HepG2 (cell line): ENCODE measurements at regions not wholly inside any gene's neighbourhood (a gene's known extent, or its start where the extent isn't known, plus 50 kb on each side); places are given as distances from the start of the nearest gene placed in this dataset.

Source experiments
- ARID5B ChIP-seq: IDR thresholded peaks from 2 replicates; pipeline ENCODE4 v1.4.0; 2020; ENCODE audit warnings: mild to moderate bottlenecking, missing genetic modification reagents
- ATF3 ChIP-seq: sonication (generic); formaldehyde crosslinking; IDR thresholded peaks from 2 replicates; pipeline ENCODE4 v1.4.0; 2020; ENCODE audit warnings: missing genetic modification reagents
- BCL6 ChIP-seq: IDR thresholded peaks from 2 replicates; pipeline ENCODE4 v1.6.1; 2016; ENCODE audit warnings: missing genetic modification reagents, missing compliant biosample characterization
- CBX2 ChIP-seq, 2 experiments: fragments of 200-600 bp in 1 of 2; sonication (generic); formaldehyde crosslinking in 1 of 2; IDR thresholded peaks; 2 replicates each; pipeline versions ENCODE4 v1.7.0 to v1.8.1; 2018 to 2022; ENCODE audit warnings: low read depth in 2 of 2, low read length in 1 of 2, mild to moderate bottlenecking in 1 of 2, missing genetic modification reagents in 1 of 2
- MYC ChIP-seq: sonication (generic); formaldehyde crosslinking; IDR thresholded peaks from 2 replicates; pipeline ENCODE4 v1.9.0; 2021; ENCODE audit warnings: missing genetic modification reagents, borderline replicate concordance
- RBAK ChIP-seq: sonication (generic); formaldehyde crosslinking; IDR thresholded peaks from 2 replicates; pipeline ENCODE4 v1.5.1; 2020; ENCODE audit warnings: mild to moderate bottlenecking, missing genetic modification reagents
- STAT6 ChIP-seq: sonication (generic); formaldehyde crosslinking; IDR thresholded peaks from 2 replicates; pipeline ENCODE4 v1.4.0; 2020; ENCODE audit warnings: missing genetic modification reagents, mild to moderate bottlenecking, borderline replicate concordance
- ZC3H4 ChIP-seq: sonication (generic); formaldehyde crosslinking; IDR thresholded peaks from 2 replicates; pipeline ENCODE4 v1.4.0; 2020; ENCODE audit warnings: missing genetic modification reagents, borderline replicate concordance
- ZFX ChIP-seq: sonication (generic); formaldehyde crosslinking; IDR thresholded peaks from 2 replicates; pipeline ENCODE4 v1.4.0; 2020; ENCODE audit warnings: mild to moderate bottlenecking, low read depth, missing genetic modification reagents, moderate library complexity
- ZNF337 ChIP-seq: sonication (generic); formaldehyde crosslinking; IDR thresholded peaks from 2 replicates; pipeline ENCODE4 v1.5.1; 2020; ENCODE audit warnings: missing genetic modification reagents, low read depth, mild to moderate bottlenecking, borderline replicate concordance
- ZNF44 ChIP-seq: sonication (generic); formaldehyde crosslinking; IDR thresholded peaks from 2 replicates; pipeline ENCODE4 v1.5.1; 2020; ENCODE audit warnings: mild to moderate bottlenecking, missing genetic modification reagents
- ZNF510 ChIP-seq: sonication (generic); formaldehyde crosslinking; IDR thresholded peaks from 2 replicates; pipeline ENCODE4 v1.4.0; 2020; ENCODE audit warnings: low read depth, mild to moderate bottlenecking, missing genetic modification reagents
- ZNF546 ChIP-seq: sonication (generic); formaldehyde crosslinking; conservative IDR thresholded peaks from 2 replicates; pipeline ENCODE4 v1.8.1; 2023; ENCODE audit warnings: mild to moderate bottlenecking, missing genetic modification reagents
- TF ChIP-seq, protein P1 (sequence below), 2 experiments: sonication (generic) in 1 of 2; formaldehyde crosslinking in 1 of 2; IDR thresholded peaks; 2 replicates each; pipeline versions ENCODE4 v1.5.1 to v1.6.1; 2011 to 2020; ENCODE audit warnings: borderline replicate concordance in 1 of 2, low read depth in 1 of 2, low read length in 1 of 2, mild to moderate bottlenecking in 1 of 2, missing genetic modification reagents in 1 of 2, moderate library complexity in 1 of 2
- TF ChIP-seq, protein P2 (sequence below): sonication (generic); formaldehyde crosslinking; IDR thresholded peaks from 2 replicates; pipeline ENCODE4 v1.4.0; 2020; ENCODE audit warnings: missing genetic modification reagents

DNA sequence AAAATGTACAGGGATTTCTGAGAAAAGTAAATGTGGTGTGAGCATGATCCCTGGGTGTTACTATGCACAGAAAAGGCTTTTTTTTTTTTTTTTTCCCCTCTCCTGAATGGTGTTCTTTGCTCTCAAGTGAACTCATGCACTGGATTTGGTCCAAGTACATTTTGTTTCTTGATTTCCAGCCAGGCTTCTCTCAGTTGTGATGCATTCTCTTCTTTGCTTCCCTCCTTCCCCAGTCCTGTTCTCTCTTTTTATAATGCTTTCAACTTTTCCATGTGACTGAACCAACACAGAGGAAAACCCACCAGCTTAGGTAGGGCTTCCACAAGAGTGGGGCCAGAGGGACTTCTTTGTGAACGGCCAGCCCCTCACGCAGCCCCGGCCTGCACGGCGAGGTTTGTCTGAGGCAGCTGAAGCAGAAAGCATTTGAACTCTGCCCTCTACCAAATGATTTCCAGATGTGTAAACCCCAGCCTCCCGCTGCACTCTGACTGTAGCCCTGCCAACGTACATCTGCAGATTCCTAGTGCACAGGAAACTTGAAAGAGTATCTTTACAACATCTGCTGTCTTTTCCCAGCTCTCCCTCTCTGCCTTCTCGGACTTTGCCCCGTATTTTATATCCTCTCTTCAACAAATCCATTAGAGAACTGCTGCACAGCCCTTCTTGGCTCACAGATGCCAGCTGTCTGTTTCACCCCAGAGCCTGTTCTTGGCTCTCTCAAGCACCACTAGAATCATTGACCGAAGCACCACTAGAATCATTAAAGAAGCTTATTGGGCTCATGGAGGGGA lies 71.8 kb upstream of the CD180 start (continued):
- TF ChIP-seq ZNF546: no peak
- TF ChIP-seq ZFX (CRISPR knock-in tag): peak; percentile 12; the same call in 1 of the 2 replicates
- peak; percentile 56; the same call in 1 of the 2 replicates for TF ChIP-seq ARID5B (CRISPR knock-in tag)
- TF ChIP-seq, protein P1, sequence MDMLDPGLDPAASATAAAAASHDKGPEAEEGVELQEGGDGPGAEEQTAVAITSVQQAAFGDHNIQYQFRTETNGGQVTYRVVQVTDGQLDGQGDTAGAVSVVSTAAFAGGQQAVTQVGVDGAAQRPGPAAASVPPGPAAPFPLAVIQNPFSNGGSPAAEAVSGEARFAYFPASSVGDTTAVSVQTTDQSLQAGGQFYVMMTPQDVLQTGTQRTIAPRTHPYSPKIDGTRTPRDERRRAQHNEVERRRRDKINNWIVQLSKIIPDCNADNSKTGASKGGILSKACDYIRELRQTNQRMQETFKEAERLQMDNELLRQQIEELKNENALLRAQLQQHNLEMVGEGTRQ (IDR thresholded peaks at IDR 0.05; ENCODE audit: low read depth, low read length): no peak
- TF ChIP-seq, protein P1 (CRISPR knock-in tag; IDR thresholded peaks at IDR 0.05; ENCODE audit: borderline replicate concordance): no peak
- TF ChIP-seq ZNF44 (CRISPR knock-in tag): 0 out of 2 replicates have a peak, but pooled peaks have one; percentile 35
- TF ChIP-seq, protein P2, sequence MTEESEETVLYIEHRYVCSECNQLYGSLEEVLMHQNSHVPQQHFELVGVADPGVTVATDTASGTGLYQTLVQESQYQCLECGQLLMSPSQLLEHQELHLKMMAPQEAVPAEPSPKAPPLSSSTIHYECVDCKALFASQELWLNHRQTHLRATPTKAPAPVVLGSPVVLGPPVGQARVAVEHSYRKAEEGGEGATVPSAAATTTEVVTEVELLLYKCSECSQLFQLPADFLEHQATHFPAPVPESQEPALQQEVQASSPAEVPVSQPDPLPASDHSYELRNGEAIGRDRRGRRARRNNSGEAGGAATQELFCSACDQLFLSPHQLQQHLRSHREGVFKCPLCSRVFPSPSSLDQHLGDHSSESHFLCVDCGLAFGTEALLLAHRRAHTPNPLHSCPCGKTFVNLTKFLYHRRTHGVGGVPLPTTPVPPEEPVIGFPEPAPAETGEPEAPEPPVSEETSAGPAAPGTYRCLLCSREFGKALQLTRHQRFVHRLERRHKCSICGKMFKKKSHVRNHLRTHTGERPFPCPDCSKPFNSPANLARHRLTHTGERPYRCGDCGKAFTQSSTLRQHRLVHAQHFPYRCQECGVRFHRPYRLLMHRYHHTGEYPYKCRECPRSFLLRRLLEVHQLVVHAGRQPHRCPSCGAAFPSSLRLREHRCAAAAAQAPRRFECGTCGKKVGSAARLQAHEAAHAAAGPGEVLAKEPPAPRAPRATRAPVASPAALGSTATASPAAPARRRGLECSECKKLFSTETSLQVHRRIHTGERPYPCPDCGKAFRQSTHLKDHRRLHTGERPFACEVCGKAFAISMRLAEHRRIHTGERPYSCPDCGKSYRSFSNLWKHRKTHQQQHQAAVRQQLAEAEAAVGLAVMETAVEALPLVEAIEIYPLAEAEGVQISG (CRISPR knock-in tag): no peak
- TF ChIP-seq RBAK (CRISPR knock-in tag): no peak
- TF ChIP-seq STAT6 (CRISPR knock-in tag): 0 out of 2 replicates have a peak, but pooled peaks have one; percentile 58
- TF ChIP-seq ZNF510 (CRISPR knock-in tag): no peak
- no peak for TF ChIP-seq ZC3H4 (CRISPR knock-in tag)
- TF ChIP-seq CBX2 (IDR thresholded peaks at IDR 0.05; ENCODE audit: low read depth, low read length): no peak
- no peak for TF ChIP-seq CBX2 (CRISPR knock-in tag; IDR thresholded peaks at IDR 0.05; ENCODE audit: low read depth)
- TF ChIP-seq ZNF337: no peak
- no peak for TF ChIP-seq MYC (CRISPR knock-in tag)
- TF ChIP-seq ATF3: no peak
- peak; percentile 22; the same call in 1 of the 2 replicates for TF ChIP-seq BCL6 (CRISPR knock-in tag)
